K562 (cell line): ENCODE measurements at regions not wholly inside any gene's neighbourhood (a gene's known extent, or its start where the extent isn't known, plus 50 kb on each side); places are given as distances from the start of the nearest gene placed in this dataset.

Experiments used
- ATAC-seq: fragments of 200-7000 bp; cut with Tn5 transposase; 3 replicates; pipeline ENCODE4 v1.9.1; 2020; ENCODE audit warnings: moderate library complexity
- BruUV-seq: library from RNA; stranded (reverse); fragments of 400-500 nt; replicated peaks from 2 replicates; lab custom pipeline; 2021; lab: Mats Ljungman, UMichigan
- CTCF ChIA-PET: fragments of 300-600 bp; formaldehyde crosslinking; extraction: SDS; loops from one replicate; lab custom pipeline; 2021; ENCODE audit warnings: low intra/inter-chr PET ratio; lab: Yijun Ruan, JAX
- POLR2A ChIA-PET: fragments of 300-600, 350-650 bp; sonication (Branson Sonifier 250); formaldehyde crosslinking; extraction: SDS; loops from one replicate; lab custom pipeline; 2021; ENCODE audit warnings: antibody characterized with exemption, inconsistent platforms; lab: Yijun Ruan, JAX
- DNase-seq, 4 experiments: peaks; one replicate each; pipeline versions ENCODE4 v3.0.0 to v3.0.0-alpha.2; 2011 to 2018; ENCODE audit warnings: low spot score in 3 of 4, mixed read lengths in 3 of 4; ENCODE audit errors: extremely low read depth in 1 of 4
- FAIRE-seq: peaks from 2 replicates; lab custom pipeline; 2011; peaks lifted over from hg19 to GRCh38; lab: Jason Lieb, UNC
- H2AFZ ChIP-seq: 2 replicates; pipeline ENCODE4 v1.6.0; 2011; ENCODE audit warnings: low read depth, low read length, control low read depth, inconsistent platforms
- H3K27ac ChIP-seq: fragments of 200-600 bp; 3 replicates; pipeline ENCODE4 v1.8.0; 2011; ENCODE audit warnings: low read depth, mild to moderate bottlenecking, control low read depth, inconsistent platforms, low read length, moderate library complexity, mixed read lengths; ENCODE audit errors: extremely low read depth
- H3K27me3 ChIP-seq, 2 experiments: fragments of 300-600 bp in 1 of 2; 2 replicates in 1 of 2; 3 replicates in 1 of 2; pipeline versions ENCODE4 v1.6.0 to v1.8.0; 2011; ENCODE audit warnings: inconsistent platforms in 2 of 2, low read length in 2 of 2, mild to moderate bottlenecking in 1 of 2, mixed read lengths in 1 of 2, moderate library complexity in 1 of 2; ENCODE audit not compliant: control insufficient read depth in 2 of 2, insufficient read depth in 2 of 2
- H3K36me3 ChIP-seq: fragments of 300-600 bp; 3 replicates; pipeline ENCODE4 v1.8.0; 2011; ENCODE audit warnings: mild to moderate bottlenecking, low read length, inconsistent platforms; ENCODE audit not compliant: control insufficient read depth, insufficient read depth
- H3K4me1 ChIP-seq, 2 experiments: fragments of 200-600 bp in 1 of 2; replicated peaks in 1 of 2; 2 replicates in 1 of 2; 3 replicates in 1 of 2; pipeline versions ENCODE4 v1.5.1 to v1.8.0; 2011; ENCODE audit warnings: inconsistent platforms in 2 of 2, low read length in 2 of 2, mild to moderate bottlenecking in 1 of 2, mixed read lengths in 1 of 2, moderate library complexity in 1 of 2; ENCODE audit not compliant: control insufficient read depth in 2 of 2, insufficient read depth in 2 of 2
- H3K4me2 ChIP-seq: 2 replicates; pipeline ENCODE4 v1.6.1; 2011; ENCODE audit warnings: low read length, control low read depth, inconsistent platforms, mixed read lengths; ENCODE audit not compliant: insufficient read depth
- H3K4me3 ChIP-seq: fragments of 200-600 bp; sonication (generic), shearing (Covaris generic); 2 replicates; pipeline ENCODE4 v1.5.1; 2016; ENCODE audit warnings: control low read depth, inconsistent platforms
- H3K79me2 ChIP-seq: fragments of 200-600 bp; 3 replicates; pipeline ENCODE4 v1.8.0; 2011; ENCODE audit warnings: low read length, inconsistent platforms; ENCODE audit not compliant: control insufficient read depth, insufficient read depth
- H3K9ac ChIP-seq, 2 experiments: 2 replicates each; pipeline versions ENCODE4 v1.6.0 to v1.6.1; 2011; ENCODE audit warnings: low read depth in 2 of 2, low read length in 2 of 2, control low read depth in 1 of 2, inconsistent platforms in 1 of 2, mild to moderate bottlenecking in 1 of 2, mixed read lengths in 1 of 2; ENCODE audit not compliant: insufficient read depth in 1 of 2
- H3K9me1 ChIP-seq: one replicate; pipeline ENCODE4 v1.6.0; 2011; ENCODE audit warnings: inconsistent platforms, mild to moderate bottlenecking, low read length, moderate library complexity; ENCODE audit not compliant: control insufficient read depth, insufficient read depth
- H3K9me3 ChIP-seq: replicated peaks from 2 replicates; pipeline ENCODE4 v1.5.1; 2011; ENCODE audit warnings: low read depth, low read length, inconsistent platforms; ENCODE audit not compliant: control insufficient read depth, insufficient read depth
- H4K20me1 ChIP-seq: replicated peaks from 2 replicates; pipeline ENCODE4 v1.6.1; 2011; ENCODE audit warnings: low read length, inconsistent platforms, mixed read lengths; ENCODE audit not compliant: control insufficient read depth, insufficient read depth
- CBFA2T3 ChIP-seq: fragments of 450-650 bp; IDR thresholded peaks from 2 replicates; pipeline ENCODE4 v1.6.1; 2017
- HNRNPH1 ChIP-seq: fragments of 200-400 bp; formaldehyde crosslinking; optimal IDR thresholded peaks from 2 replicates; pipeline ENCODE3; 2017; ENCODE audit warnings: low read depth, mild to moderate bottlenecking, low read length, moderate library complexity
- NR1H2 ChIP-seq: sonication (generic); formaldehyde crosslinking; IDR thresholded peaks from 2 replicates; pipeline ENCODE4 v1.4.0; 2020; ENCODE audit warnings: mild to moderate bottlenecking, missing genetic modification reagents
- TRIM25 ChIP-seq: fragments of 450-650 bp; IDR thresholded peaks from 2 replicates; pipeline ENCODE4 v1.7.0; 2016; ENCODE audit warnings: borderline replicate concordance
- ZBTB12 ChIP-seq: fragments of 250-450 bp; sonication (Bioruptor Pico); IDR thresholded peaks from 2 replicates; pipeline ENCODE4 v1.4.0; 2020
- ZNF280B ChIP-seq: fragments of 250-450 bp; sonication (Bioruptor Pico); IDR thresholded peaks from 2 replicates; pipeline ENCODE4 v1.5.1; 2021; ENCODE audit warnings: mild to moderate bottlenecking
- ZNF586 ChIP-seq: fragments of 450-650 bp; formaldehyde crosslinking; conservative IDR thresholded peaks from 2 replicates; pipeline ENCODE4 v1.4.0; 2020; ENCODE audit warnings: mild to moderate bottlenecking, moderate library complexity
- WGBS: fragments of 100-300 bp; shearing (Covaris generic); methylation state at CpG from one replicate; pipeline ENCODE4 v1.1.6; 2016; ENCODE audit warnings: low coverage, mixed read lengths; ENCODE audit not compliant: insufficient coverage; ENCODE audit errors: missing lambda C conversion rate; 5-methylcytosine and 5-hydroxymethylcytosine counted together
- in situ Hi-C: fragments of 300-500 bp; cut with MboI; formaldehyde crosslinking; loops from 4 replicates; pipeline ENCODE4 v1.15.0; 2018; ENCODE audit warnings: inconsistent platforms, mixed read lengths
- intact Hi-C: fragments of 100-400 bp; cut with micrococcal nuclease; formaldehyde crosslinking; loops from 2 replicates; pipeline ENCODE4 v1.14.2; 2022

GRCh38 chr12:91721023-91721422, 424.6 kb downstream of the BTG1 start:
- Histone ChIP-seq H3K27ac (no peak overlapping the region), H3K9me1 (no peaks in the 10 kb centered on the region), H3K9ac (no peak overlapping the region), H3K4me1 (no peaks in the 10 kb centered on the region), H2AFZ (no peak overlapping the region), H3K79me2 (peaks cover 14% of the 10 kb centered on the region; the same call in 2 of the 3 replicates), H4K20me1 (no peaks in the 10 kb centered on the region; the same call in 1 of the 2 replicates), H3K9me3 (no peaks in the 10 kb centered on the region), H3K27me3 (no peaks in the 10 kb centered on the region), H3K36me3 (peaks cover 44% of the 10 kb centered on the region; the same call in 2 of the 3 replicates), H3K4me3 (no peak overlapping the region), H3K4me2 (no peak overlapping the region)
- ChIA-PET CTCF (no interaction called here), POLR2A (no interaction called here)
- intact Hi-C loops: no loop called here
- FAIRE-seq (no peak), DNase-seq (no peak), ATAC-seq (no peak)
- TF ChIP-seq TRIM25: no peak
- no peak for TF ChIP-seq ZNF586 (CRISPR knock-in tag)
- TF ChIP-seq ZNF280B: no peak
- TF ChIP-seq HNRNPH1: no peak
- TF ChIP-seq ZBTB12: no peak
- TF ChIP-seq NR1H2 (CRISPR knock-in tag): no peak
- TF ChIP-seq CBFA2T3: no peak
- 45% methylated on average over 3 of the region's 3 CpGs for WGBS
- BruUV-seq: no TSS peak
- in situ Hi-C loops: no loop called here
